GM10266 (cell line): ENCODE measurements at regions not wholly inside any gene's neighbourhood (a gene's known extent, or its start where the extent isn't known, plus 50 kb on each side); places are given as distances from the start of the nearest gene placed in this dataset.
"Not testable (repeated sequence)": the region's sequence is repeated elsewhere in the genome, so short reads cannot be mapped to it uniquely, and the experiment has no call there.

Experiments
- DNase-seq: peaks from one replicate; pipeline ENCODE4 v3.0.0; 2012; ENCODE audit errors: extremely low spot score
- TF ChIP-seq, protein P1 (sequence below): IDR thresholded peaks from 2 replicates; pipeline ENCODE4 v1.5.1; 2012; ENCODE audit warnings: mild to moderate bottlenecking, low read depth; ENCODE audit not compliant: control insufficient read depth, insufficient read depth; ENCODE audit errors: missing control alignments

DNA sequence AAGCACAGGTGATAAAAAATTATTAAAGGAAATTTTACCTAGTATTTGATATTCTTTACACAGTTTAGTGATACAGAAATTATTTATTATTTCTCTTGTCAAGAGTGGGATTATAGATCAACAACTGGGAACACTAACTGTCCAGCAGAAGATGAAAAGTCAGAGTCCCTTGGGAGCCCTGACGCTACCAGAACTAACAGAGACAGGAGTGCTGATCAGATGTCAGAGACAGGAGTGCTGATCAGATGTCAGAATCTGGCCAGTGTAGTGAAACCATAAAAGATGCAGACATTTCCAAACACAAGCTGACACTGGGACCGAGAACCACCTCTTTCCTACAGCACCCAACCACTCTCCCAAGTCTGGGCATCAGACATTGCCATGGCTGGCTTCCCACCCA lies 828.2 kb downstream of the TNS3 start:
- TF ChIP-seq, protein P1, sequence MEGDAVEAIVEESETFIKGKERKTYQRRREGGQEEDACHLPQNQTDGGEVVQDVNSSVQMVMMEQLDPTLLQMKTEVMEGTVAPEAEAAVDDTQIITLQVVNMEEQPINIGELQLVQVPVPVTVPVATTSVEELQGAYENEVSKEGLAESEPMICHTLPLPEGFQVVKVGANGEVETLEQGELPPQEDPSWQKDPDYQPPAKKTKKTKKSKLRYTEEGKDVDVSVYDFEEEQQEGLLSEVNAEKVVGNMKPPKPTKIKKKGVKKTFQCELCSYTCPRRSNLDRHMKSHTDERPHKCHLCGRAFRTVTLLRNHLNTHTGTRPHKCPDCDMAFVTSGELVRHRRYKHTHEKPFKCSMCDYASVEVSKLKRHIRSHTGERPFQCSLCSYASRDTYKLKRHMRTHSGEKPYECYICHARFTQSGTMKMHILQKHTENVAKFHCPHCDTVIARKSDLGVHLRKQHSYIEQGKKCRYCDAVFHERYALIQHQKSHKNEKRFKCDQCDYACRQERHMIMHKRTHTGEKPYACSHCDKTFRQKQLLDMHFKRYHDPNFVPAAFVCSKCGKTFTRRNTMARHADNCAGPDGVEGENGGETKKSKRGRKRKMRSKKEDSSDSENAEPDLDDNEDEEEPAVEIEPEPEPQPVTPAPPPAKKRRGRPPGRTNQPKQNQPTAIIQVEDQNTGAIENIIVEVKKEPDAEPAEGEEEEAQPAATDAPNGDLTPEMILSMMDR: no peak
- DNase-seq: no peak

DNA sequence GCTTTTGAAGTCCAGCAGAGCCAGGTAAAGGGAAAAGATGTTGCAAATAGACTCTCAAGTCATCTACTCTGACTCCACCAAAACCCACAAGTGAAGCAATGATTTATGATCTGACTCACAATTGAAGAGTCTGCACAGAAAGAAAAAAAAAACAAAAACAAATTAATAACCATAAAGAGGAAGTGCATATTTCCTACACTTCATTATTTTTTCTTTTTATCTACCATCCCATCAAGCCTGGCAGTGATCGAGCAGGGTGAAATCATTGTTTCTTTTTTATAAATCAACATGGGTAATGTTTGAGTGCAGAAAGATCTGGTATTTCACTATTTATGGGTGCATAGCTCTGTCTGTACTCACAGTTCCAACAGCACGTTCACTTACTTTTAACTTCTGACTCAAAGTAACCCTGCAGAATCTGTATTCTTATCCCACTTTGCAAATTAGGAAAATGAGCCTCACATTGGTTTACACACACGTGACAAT lies 829.0 kb downstream of the TNS3 start:
- TF ChIP-seq, protein P1: no peak
- DNase-seq: no peak

DNA sequence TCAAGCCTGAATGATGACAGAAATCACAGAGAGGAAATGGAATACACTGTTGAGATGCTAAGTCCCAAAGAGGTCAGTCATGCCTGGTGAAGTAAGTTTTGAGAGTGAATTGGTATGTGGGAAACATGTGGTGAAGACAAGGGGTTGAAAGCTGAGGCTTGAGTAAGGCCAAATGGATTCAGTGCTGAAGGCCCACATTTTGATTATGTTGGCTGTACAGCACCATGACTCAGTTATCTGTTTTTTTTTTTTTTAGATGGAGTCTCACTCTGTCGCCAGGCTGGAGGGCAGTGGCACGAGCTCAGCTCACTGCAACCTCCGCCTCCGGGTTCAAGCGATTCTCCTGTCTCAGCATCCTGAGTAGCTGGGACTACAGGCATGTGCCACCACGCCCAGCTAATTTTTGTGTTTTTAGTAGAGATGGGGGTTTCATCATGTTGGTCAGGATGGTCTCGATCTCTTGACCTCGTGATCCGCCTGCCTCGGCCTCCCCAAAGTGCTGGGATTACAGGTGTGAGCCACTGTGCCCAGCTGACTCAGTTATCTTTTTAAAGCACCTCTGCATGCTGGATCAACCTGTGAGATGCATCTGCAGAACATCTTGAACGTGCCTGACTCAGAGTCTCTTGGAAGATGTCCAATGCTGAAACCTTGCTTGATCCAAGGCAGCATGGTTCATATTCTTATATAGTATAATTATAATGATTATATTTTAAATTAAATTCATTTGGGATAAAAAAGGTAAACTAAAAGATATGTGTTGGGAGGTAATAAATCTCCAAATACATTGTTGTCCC lies 829.8 kb downstream of the TNS3 start:
- not testable (repeated sequence) for DNase-seq

DNA sequence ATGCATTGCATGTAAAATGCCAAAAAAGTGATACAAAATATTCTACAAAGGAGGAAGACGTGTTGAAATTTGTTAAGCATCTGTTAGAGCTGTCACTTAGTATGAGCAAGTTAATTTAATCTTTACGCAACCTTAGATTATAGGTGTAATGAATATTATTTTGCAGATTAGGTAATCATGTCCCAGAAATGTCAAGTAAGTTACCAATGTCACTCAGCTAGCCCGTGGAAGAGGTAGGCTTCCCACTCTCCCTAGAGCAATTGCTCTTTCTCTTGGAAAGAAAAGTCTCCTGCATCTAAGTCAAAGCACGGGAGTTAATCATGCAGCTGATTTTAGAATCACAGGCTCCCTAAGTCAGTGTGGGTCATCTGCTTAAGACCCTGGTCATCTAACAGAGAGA lies 830.4 kb upstream of the IGFBP3 start:
- TF ChIP-seq, protein P1: no peak
- no peak for DNase-seq

DNA sequence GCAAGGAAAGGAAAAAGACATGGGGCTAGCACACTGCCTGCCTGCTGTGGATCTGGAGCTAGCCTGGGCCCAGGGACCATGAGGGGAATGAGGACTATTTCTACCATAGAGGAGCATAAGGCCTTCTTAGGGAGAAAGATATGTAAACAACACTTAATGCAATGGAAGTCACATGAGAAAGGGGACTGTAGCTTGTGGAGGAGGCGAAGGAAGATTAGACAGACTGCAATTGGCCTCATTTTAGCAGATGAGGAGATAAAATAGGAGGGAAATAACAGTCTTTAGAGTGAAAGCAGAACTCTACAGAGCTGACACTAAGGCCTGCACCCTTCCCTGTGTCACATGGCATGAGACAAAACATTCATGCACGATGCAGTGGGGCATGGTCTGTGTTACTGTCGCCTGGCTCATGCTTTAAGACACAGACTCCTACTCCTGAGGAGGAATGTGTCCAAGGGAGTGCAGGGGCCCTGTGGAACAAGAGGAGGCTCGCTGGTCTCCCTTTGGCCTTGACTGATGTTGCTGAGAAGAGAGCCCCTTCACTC lies 829.3 kb upstream of the IGFBP3 start:
- no peak for DNase-seq
- TF ChIP-seq, protein P1: no peak

DNA sequence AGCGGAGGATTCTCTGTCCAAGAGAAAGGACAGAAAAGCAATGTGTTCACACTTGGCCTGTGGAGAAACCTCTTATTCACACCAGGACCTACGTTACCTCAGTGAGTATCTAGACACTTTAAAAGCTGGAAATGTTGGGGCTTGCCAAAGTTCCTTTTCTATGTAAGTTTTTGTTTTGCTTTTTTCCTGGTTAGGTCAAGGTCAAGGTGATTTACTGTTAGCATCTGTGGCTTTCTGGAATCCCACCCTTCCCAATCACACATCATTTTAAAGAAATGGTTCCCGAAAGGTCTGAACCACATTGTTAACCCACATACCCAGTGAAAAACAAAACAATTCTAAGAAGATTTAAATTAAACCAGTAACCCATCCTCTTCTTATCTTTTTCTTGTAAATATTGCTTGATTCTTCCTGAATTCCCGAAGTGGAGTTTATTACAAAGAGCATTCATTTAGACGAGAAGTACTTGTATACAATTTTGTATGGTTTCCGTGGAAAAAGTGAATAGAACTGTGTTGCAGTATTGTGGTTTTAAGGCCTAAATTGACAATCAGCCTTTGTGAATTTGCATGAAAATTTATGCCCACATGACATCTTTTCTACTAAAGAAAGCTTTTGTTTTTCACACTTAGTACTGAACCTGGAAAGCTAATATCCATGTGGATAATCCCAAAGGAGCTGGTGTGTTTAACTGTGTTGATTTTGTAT lies 827.0 kb upstream of the IGFBP3 start:
- TF ChIP-seq, protein P1: no peak
- DNase-seq: no peak

DNA sequence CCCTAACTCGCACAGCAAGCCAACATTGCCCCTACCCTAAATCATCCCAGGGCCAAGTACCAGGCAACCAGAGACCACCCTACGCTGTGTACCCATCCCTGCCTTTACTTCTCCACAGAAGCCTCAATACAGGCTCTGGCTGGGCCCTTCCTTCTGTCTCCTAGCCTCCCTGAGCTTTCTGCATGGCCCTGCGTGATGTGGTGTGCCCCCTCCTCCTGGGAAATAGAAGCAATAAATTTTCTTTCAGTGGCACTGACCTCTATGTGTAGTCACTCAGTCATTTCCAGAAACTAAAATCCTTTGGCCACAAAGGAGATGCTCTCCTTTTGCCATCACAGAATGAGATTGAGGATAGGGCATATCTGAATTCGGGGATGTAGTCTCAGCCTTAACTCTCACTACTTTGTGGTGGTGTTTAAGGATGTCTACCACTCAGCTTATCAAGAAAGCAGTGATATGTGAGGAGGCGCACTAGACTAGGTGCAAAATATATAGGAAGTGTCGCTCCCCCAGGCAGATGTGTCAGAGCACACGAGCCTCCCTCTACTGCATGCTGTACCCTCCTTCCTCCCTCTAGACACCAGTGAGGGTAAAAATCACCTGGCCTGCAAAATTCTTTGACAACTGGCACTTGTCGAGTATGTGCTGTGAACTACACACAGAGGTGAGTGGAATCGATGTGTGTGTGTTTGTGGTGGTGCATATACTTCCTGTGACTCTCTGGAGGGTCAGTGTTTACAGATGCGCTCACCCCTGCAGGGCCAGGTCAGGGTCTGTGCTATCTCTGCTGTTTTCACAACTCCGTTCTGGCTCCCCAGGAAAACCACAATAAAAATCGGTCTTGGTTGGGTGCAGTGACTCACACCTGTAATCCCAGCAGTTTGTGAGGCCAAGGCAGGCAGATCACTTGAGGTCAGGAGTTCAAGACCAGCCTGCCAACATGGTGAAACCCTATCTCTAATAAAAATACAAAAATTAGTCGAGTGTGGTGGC lies 825.9 kb upstream of the IGFBP3 start:
- TF ChIP-seq, protein P1: no peak
- no peak for DNase-seq
